HG03135 (cell line): ENCODE measurements at regions not wholly inside any gene's neighbourhood (a gene's known extent, or its start where the extent isn't known, plus 50 kb on each side); places are given as distances from the start of the nearest gene placed in this dataset.
"Not testable (repeated sequence)": the region's sequence is repeated elsewhere in the genome, so short reads cannot be mapped to it uniquely, and the experiment has no call there.

ENCODE experiments used
- ATAC-seq: cut with Tn5 transposase; IDR thresholded peaks from one replicate; pipeline ENCODE4 v1.9.1; 2021; ENCODE audit warnings: mild to moderate bottlenecking, moderate library complexity; ENCODE audit not compliant: unreplicated experiment

DNA sequence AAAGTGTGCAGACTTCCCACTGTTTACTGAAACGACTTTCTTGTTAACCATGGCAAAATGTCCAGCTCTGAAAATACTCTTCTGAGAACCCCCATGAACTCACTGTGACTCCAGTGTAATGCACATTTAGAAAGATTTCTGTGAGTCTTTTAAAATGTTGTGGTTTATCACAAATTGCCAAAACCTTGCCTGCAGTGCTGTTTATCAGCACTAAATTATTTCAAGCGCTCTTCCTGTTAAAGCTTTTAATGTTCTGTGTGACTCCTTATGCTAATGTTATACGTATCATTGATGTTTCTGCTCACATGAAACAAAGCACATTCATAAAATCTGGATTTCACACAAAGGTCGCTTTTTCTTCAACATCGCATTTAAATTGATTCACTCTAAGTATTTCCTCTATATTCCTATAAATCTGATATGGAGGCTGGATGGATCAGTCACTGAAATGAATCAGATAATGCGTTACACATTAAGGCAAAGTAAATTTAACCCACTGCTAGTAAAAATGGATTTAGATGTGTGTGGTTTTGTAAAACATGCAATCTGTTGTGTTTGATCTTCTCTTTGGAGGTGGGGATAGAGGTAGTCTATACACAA is 521.2 kb downstream of the NYAP2 start:
- ATAC-seq: no peak

DNA sequence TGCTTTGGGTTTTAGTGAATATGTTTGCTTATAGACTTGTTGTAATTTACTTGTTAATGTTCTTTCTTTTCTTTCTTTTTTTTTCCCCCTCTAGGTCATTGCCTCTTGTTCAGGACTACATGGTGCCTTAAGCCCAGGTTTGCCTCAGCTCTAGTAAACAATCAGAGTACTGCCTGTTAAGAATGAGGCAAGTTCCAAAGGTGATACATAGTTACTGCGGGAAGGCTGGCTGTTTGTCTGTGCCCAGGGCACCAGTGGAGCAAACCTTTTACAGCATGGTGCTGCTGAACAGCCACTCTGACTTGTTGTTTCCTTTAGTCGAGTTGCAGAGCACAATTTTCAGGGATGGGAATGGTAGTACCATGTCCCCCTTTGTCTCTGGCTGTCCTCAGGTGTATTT is 517.2 kb downstream of the NYAP2 start:
- ATAC-seq: no peak

DNA sequence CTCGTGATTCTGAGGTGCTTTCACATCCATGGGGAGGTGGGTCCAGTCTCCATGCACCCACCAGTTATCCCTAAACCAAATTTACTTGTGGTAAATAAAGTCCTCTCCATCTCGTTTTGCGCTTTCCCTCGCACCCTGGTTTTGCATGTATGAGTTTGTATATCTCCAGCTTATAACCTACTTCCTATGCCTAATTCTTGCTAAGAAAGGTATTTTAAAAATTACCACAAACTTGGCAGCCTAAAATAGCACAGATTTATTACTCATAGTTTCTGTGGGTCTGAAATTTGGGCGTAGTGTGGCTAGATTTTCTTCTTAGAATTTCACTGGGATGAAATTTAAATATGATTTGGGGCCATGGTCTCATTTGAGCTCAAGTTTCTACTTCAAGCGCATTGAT is 511.5 kb downstream of the NYAP2 start:
- no peak for ATAC-seq

DNA sequence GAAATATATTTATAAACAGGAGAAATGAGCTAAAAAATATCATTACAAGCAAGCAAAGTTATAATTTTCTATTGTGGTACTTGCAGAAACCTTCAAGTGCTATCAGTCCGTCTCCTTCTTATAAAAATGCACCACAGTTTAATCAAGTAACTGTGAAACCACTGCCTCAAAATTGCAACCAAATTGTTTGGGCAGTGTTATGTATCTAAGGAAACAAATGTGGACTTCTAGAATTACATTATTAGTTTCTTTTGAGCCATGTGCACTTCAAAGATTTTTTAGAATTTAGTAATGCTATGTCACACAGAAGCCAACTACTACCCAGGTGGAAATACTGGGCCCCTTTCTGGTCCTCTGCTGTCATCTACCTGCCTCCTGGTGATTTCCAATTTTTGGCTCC is 495.6 kb downstream of the NYAP2 start:
- ATAC-seq: no peak

- no peak for ATAC-seq
These were observed 494.9 kb downstream of the NYAP2 start for GRCh38 chr2:225894236-225894980.

GRCh38 chr2:225893151-225893550 is 493.6 kb downstream of the NYAP2 start:
- ATAC-seq: no peak

GRCh38 chr2:225891771-225892170 is 492.3 kb downstream of the NYAP2 start:
- ATAC-seq: no peak

DNA sequence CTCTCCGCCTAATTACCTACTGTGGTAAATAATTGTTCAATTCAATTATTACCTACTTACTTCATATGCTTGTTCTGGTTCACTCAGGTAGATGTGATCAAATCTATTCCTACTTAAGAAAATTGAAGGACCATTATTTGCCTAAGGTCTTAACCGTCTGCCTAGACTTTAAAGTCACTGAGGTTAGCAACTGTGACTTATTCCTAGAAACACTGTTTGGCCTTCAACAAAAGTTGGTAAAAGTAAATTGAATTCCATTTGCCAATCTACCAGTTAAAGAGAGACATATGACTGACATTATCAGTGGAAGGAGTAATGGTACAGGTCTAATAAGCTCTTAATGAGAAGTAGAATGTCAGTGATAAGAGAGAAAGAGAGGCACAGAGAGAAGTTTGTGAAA is 491.5 kb downstream of the NYAP2 start:
- ATAC-seq: no peak

GRCh38 chr2:225889452-225889851 is 489.9 kb downstream of the NYAP2 start:
- no peak for ATAC-seq

GRCh38 chr2:225867071-225867470 is 467.6 kb downstream of the NYAP2 start:
- ATAC-seq: no peak

DNA sequence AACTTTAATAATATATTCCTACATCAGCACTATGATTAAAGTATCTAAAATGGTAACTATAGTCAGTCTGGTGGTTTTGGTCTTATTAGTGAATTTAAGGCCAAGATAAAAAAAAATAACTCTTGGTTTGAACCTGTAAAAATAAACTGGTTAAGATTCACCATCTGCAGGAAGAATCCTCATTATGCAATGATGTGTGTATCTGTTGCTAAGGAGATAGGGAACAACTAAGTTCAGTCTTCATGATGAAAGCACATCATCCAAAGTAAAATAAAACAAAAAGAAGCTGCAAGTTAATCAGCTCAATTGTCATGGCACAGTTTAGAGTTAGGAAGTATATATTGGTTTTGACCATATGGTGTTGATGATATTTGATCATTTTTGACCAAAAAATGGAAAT is 466.0 kb downstream of the NYAP2 start:
- no peak for ATAC-seq

DNA sequence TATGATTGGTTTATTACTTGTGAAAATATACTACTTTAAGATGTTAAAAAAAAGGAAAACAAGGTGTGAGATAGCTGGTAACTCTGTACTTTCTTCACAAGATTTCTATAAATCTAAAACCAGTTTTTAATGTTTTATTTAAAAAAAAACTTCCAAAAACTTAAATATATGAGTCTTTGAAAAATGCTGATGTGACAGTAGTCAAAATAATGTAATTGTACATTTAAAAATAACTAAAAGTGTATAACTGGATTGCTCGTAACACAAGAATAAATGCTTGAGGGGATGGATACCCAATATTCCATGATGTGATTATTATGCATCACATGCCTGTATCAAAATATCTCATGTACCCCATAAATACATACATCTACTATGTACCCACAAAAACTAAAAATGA is 464.9 kb downstream of the NYAP2 start:
- ATAC-seq: no peak

- no peak for ATAC-seq
These were observed 443.4 kb downstream of the NYAP2 start for GRCh38 chr2:225842939-225843338.

GRCh38 chr2:225841314-225841713 is 441.8 kb downstream of the NYAP2 start:
- ATAC-seq: no peak

- ATAC-seq: no peak
These were observed 437.8 kb downstream of the NYAP2 start for GRCh38 chr2:225837328-225837727.

- no peak for ATAC-seq
These were observed 425.4 kb downstream of the NYAP2 start for GRCh38 chr2:225824748-225825449.

DNA sequence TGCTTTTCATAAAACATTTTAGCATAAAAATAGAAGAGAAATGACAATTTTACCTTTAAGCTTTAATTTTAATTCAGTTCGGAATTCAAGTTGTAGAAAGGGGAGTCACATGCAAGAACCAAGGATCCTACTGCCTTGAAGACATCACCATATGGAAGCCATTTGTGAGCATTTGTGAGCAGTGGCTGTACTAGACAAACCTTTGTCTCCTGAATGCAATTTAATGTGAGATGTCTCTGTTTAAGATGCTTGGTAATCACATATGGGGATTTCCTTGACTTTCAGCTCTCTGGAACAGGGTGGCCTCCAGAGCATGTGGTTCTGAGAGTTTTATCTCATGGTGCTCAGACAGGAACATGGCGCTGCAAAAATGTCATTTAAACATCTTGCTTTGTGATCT is 421.8 kb downstream of the NYAP2 start:
- no peak for ATAC-seq

- ATAC-seq: no peak
These were observed 421.3 kb downstream of the NYAP2 start for GRCh38 chr2:225820826-225821225.

GRCh38 chr2:225814554-225814953 is 415.0 kb downstream of the NYAP2 start:
- ATAC-seq: no peak

GRCh38 chr2:225806105-225806504 is 406.6 kb downstream of the NYAP2 start:
- ATAC-seq: no peak

DNA sequence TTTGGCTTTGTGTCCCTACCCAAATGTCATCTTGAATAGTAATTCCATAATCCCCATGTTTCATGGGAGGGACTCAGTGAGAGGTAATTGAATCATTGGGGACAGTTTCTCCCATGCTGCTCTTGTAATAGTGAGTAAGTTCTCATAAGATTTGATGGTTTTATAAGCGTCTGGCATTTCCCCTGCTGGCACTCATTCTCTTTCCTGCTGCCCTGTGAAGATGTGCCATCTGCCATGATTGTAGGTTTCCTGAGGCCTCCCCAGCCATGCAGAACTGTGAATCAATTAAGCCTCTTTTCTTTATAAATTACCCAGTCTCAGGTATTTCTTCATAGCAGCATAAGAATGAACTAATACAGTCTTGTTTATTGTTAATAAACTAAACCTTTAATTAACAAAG is 402.6 kb downstream of the NYAP2 start:
- ATAC-seq: not testable (repeated sequence)

GRCh38 chr2:225797394-225797793 is 397.9 kb downstream of the NYAP2 start:
- no peak for ATAC-seq
